HFF-Myc (cell line): ENCODE measurements at regions not wholly inside any gene's neighbourhood (a gene's known extent, or its start where the extent isn't known, plus 50 kb on each side); places are given as distances from the start of the nearest gene placed in this dataset.

Experiments
- DNase-seq: peaks from one replicate; pipeline ENCODE4 v3.0.0-alpha.2; 2011; ENCODE audit warnings: low read depth; ENCODE audit errors: extremely low read depth
- H3K4me3 ChIP-seq: replicated peaks from 2 replicates; pipeline ENCODE4 v1.5.1; 2011; ENCODE audit warnings: low read depth, mild to moderate bottlenecking, control low read depth, low read length
- TF ChIP-seq, protein P1 (sequence below): IDR thresholded peaks from 2 replicates; pipeline ENCODE4 v1.5.1; 2012; ENCODE audit warnings: mild to moderate bottlenecking, low read depth, low read length, control low read depth; ENCODE audit errors: missing control alignments

DNA sequence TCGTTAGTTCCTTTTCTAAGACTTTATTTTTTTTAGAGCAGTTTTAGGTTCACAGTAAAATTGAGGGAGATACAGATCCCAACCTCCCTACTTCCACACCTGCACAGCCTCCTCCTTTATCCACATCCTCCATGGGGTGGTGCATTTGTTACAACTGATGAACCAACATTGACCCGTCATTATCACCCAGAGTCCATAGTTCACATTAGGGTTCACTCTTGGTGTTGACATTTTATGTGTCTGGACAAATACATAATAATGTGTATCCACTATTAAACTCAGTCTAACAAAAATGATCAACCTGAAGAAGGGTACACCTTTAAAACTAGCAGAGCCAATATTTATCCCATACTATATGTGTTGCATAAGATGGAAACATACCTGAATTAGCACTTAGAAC lies 130.4 kb upstream of the CCDC28A start:
- no peak overlapping the region for H3K4me3 ChIP-seq
- TF ChIP-seq, protein P1, sequence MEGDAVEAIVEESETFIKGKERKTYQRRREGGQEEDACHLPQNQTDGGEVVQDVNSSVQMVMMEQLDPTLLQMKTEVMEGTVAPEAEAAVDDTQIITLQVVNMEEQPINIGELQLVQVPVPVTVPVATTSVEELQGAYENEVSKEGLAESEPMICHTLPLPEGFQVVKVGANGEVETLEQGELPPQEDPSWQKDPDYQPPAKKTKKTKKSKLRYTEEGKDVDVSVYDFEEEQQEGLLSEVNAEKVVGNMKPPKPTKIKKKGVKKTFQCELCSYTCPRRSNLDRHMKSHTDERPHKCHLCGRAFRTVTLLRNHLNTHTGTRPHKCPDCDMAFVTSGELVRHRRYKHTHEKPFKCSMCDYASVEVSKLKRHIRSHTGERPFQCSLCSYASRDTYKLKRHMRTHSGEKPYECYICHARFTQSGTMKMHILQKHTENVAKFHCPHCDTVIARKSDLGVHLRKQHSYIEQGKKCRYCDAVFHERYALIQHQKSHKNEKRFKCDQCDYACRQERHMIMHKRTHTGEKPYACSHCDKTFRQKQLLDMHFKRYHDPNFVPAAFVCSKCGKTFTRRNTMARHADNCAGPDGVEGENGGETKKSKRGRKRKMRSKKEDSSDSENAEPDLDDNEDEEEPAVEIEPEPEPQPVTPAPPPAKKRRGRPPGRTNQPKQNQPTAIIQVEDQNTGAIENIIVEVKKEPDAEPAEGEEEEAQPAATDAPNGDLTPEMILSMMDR = no peak

DNA sequence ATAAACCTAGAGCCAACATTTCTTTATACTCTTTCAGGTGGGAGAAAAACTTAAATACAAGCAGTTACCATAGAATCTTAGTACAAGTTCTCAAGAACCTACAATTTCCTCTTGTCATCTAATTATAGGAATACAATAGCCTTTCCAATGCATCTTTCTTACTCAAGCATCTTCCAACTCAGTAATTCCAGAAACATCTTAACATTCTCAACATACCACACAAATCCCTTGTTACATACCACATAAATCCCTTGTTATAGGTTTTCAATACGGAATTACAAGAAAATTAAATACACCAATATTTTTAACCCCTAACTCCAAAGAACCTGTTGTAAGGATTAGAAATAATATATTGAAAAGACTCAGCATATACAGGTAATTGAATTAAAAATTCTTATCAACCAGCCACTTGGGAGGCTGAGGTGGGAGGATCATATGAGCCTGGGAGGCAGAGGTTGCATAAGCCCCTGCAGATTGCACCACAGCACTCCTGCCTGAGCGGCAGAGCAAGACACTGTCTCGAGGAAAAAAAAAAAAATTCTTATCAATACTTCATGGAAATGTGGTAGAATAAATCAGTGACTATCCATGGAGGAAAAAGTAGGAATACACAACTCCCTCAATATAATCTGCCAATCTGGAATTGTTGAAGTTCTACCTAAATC lies 127.5 kb upstream of the CCDC28A start:
- DNase-seq = no peak
- H3K4me3 ChIP-seq = no peak overlapping the region
- TF ChIP-seq, protein P1 = no peak

More for the DNA sequence above, 130.4 kb upstream of the CCDC28A start:
- DNase-seq = no peak

DNA sequence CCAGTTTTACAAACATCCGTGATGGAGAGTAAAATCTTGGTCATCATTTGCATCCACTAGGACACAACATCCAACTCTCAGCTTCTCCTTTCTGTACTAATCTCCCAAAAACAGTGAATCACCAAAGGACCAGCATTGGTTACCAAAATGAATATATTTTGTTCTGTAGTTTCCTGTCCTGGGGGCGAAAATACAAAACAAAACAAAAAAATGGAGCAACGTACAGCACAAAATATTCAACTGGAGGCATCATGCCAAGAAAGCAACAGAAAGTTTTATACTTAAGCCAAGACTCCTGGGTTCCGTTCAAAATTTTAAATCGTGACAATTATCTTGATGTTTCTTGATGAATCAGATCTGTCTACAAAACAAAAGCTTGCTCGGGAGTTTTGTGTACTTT lies 126.6 kb upstream of the CCDC28A start:
- no peak for DNase-seq
- no peak overlapping the region for H3K4me3 ChIP-seq
- TF ChIP-seq, protein P1 = no peak

DNA sequence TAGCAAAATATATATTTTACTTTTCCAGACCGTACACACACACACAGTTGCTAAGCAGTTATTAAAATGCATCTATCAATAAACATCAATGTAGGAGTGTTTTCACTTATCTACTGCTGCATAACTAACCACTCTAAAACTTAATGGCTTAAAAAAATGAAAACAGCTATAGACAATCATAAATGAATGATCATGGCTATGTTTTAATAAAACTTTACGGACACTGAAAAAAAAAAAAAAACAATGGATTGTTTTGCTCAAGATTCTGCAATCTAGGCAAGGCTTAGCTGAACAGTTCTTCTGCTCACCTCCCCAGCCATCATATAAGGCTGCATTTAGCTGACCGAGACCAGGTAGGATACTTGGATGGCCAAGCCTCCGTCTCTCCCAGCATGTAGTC lies 125.4 kb upstream of the CCDC28A start:
- H3K4me3 ChIP-seq = no peak overlapping the region
- TF ChIP-seq, protein P1 = no peak
- no peak for DNase-seq

DNA sequence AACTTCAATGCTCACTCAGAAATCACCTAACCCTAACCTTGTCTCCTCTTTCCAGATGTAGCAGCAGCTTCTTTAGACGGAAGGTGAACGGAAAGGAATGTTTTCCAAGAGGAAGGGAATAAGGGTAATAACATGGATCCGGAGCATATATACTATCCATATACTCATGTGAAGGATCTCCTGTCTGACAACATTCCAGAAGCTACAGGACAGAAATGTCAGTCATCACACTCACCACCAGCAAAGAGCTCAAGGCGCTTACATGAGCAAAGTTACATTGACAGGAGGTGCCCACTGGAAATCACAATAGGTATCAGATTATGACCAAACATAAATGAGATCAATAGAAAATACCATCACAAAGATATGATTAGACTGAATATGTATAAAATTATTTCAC lies 122.1 kb upstream of the CCDC28A start:
- no peak for DNase-seq
- TF ChIP-seq, protein P1 = no peak
- no peak overlapping the region for H3K4me3 ChIP-seq

DNA sequence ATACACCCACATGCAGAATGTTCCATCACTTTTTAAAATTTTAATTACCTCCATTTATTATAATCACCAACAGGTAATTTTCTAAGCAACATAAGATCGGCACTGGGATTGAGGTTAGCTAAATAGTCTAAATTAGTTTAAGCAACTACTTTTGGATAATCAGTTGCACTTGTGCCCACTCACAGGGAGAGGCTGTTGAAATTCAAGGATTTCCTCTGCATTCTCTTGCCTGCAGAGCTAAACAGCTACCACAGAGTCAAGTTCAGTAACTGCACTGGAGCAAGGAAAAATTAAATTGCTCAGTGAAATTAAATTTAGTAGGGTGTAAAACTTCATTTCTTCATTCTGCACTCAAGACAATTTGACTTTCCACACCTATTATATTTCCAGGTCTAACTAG lies 120.7 kb upstream of the CCDC28A start:
- no peak for DNase-seq
- TF ChIP-seq, protein P1 = no peak
- no peak overlapping the region for H3K4me3 ChIP-seq

DNA sequence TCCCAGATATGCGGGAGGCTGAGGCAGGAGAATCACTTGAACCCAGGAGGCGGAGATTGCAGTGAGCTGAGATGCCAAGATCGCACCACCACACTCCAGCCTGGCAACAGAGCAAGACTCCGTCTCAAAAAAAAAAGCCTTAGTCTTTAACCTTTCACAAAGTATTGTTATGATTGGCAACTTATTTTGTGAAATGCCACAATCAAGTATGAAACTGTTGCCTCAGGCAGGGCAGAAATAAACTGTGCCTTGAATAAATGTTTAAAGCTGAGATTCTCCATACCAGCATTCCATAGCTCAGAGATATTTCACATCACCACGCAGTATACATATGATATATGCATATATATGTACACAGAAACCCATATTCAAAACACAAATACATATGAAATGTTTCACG lies 120.1 kb upstream of the CCDC28A start:
- TF ChIP-seq, protein P1 = no peak
- no peak for DNase-seq
- H3K4me3 ChIP-seq = no peak overlapping the region
